ENCODE measurements at regions not wholly inside any gene's neighbourhood (a gene's known extent, or its start where the extent isn't known, plus 50 kb on each side); places are given as distances from the start of the nearest gene placed in this dataset.

GRCh38 chr4:79225360-79225759, 100.5 kb downstream of the NAA11 start:
- TF ChIP-seq EZH2 (IDR thresholded peaks at IDR 0.05; ENCODE audit: insufficient read depth, low read length) (no peak), CTCF (IDR thresholded peaks at IDR 0.05; ENCODE audit: insufficient read depth, low read depth, low read length) (no peak)

Data from astrocyte (in vitro differentiated cells and primary cell).